ENCODE measurements at regions not wholly inside any gene's neighbourhood (a gene's known extent, or its start where the extent isn't known, plus 50 kb on each side); places are given as distances from the start of the nearest gene placed in this dataset.

DNA sequence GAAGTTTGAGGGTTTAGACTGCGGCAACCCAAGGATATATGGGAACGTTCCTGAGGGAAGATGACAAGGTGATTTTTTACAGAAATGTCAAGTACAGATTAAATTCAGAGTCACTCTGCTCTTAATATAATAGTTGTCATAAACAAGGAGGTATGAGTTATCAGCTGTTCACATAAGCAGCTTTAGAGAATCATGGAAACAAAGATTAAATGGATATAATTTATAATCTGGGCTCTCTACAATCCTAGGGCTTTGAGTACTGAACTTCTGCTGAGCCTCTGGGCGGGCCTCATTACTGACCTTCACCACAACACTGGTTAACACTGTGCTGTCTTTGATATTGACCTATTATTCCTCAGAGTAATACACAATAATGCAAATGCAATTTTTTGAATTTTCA is 577.8 kb downstream of the RPS29 start:
- TF ChIP-seq, protein P1, sequence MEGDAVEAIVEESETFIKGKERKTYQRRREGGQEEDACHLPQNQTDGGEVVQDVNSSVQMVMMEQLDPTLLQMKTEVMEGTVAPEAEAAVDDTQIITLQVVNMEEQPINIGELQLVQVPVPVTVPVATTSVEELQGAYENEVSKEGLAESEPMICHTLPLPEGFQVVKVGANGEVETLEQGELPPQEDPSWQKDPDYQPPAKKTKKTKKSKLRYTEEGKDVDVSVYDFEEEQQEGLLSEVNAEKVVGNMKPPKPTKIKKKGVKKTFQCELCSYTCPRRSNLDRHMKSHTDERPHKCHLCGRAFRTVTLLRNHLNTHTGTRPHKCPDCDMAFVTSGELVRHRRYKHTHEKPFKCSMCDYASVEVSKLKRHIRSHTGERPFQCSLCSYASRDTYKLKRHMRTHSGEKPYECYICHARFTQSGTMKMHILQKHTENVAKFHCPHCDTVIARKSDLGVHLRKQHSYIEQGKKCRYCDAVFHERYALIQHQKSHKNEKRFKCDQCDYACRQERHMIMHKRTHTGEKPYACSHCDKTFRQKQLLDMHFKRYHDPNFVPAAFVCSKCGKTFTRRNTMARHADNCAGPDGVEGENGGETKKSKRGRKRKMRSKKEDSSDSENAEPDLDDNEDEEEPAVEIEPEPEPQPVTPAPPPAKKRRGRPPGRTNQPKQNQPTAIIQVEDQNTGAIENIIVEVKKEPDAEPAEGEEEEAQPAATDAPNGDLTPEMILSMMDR (conservative IDR thresholded peaks at IDR 0.05; ENCODE audit: low read depth, low read length) = no peak
- no peak for TF ChIP-seq EZH2 (IDR thresholded peaks at IDR 0.05; ENCODE audit: borderline replicate concordance, low read depth, low read length, poor library complexity, severe bottlenecking)
